Naive thymus-derived CD8-positive, alpha-beta T cell (primary cell): ENCODE measurements at regions not wholly inside any gene's neighbourhood (a gene's known extent, or its start where the extent isn't known, plus 50 kb on each side); places are given as distances from the start of the nearest gene placed in this dataset.
A peak's percentile ranks its signal among the peaks of the same experiment; 100 is the strongest.

Experiments used
- ATAC-seq, 2 donors: fragments of 150-1000 bp; cut with Tn5 transposase in 1 of 2; sonication (Bioruptor Pico), chemical (Tn5 transposase) in 1 of 2; 1 replicate in 1 of 2; 2 replicates in 1 of 2; pipeline ENCODE4 v1.10.0; 2021; ENCODE audit warnings: mild to moderate bottlenecking in 2 of 2, moderate library complexity in 2 of 2
- POLR2A ChIA-PET: fragments of 350-600 bp; sonication (Branson Sonifier 250); formaldehyde crosslinking; loops from one replicate; lab custom pipeline; 2021; ENCODE audit warnings: antibody characterized with exemption; lab: Charles Lee
- DNase-seq, 10 donors: peaks; one replicate each; pipeline versions ENCODE4 v3.0.0 to v3.0.0-alpha.2; 2020 to 2022
- H3K27ac Mint-ChIP-seq, 10 donors: one replicate each; pipeline ENCODE4 v1.8.0; 2020 to 2022; ENCODE audit warnings: mild to moderate bottlenecking in 10 of 10, mixed read lengths in 10 of 10, moderate library complexity in 4 of 10, inconsistent platforms in 1 of 10
- H3K27me3 Mint-ChIP-seq, 5 donors: one replicate each; pipeline ENCODE4 v1.8.0; 2021 to 2022; ENCODE audit warnings: mixed read lengths in 5 of 5
- H3K36me3 Mint-ChIP-seq, 3 donors: one replicate each; pipeline ENCODE4 v1.8.0; 2020 to 2022; ENCODE audit warnings: mixed read lengths in 3 of 3, mild to moderate bottlenecking in 2 of 3, inconsistent platforms in 1 of 3
- H3K4me1 Mint-ChIP-seq, 4 donors: one replicate each; pipeline ENCODE4 v1.8.0; 2021 to 2022; ENCODE audit warnings: mixed read lengths in 4 of 4
- H3K4me3 Mint-ChIP-seq, 10 donors: one replicate each; pipeline ENCODE4 v1.8.0; 2020 to 2022; ENCODE audit warnings: mild to moderate bottlenecking in 10 of 10, mixed read lengths in 10 of 10, moderate library complexity in 6 of 10, inconsistent platforms in 1 of 10
- H3K9me3 Mint-ChIP-seq, 9 donors: one replicate each; pipeline ENCODE4 v1.8.0; 2020 to 2022; ENCODE audit warnings: mixed read lengths in 9 of 9, mild to moderate bottlenecking in 3 of 9, inconsistent platforms in 1 of 9, moderate library complexity in 1 of 9

DNA sequence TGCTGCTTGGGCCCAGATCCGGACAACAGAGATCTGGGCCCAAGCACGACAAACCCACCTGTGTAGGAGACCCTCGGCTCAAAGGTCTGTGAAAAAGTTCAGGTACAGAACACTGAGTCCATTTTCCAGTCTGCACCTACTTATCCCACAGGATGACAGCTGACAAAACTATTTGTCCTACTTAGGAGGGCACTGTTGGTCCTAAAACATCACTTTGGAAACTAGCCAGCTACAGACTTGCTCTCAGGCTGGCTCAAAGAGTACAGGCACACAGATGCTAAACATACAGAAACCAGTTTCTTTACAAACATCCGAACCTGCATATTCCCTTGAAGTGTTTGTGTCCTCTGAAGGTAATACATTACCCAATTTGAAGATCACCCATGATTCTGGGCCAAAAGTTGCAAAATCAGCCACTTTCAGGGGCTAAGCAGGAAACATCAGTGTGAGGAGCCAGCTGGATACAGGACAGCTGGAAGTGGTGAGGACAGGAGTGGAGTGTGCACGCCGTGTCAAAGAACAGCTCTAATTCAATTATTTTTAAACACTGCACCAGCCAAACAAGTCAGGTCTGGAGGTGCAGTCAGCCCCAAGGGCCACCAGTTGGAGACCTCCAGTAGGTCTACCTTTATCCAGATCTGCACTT lies 88.5 kb downstream of the NOC3L start:
- Mint-ChIP-seq H3K27me3 (peaks cover 0 to 19% (median 5%) of the 10 kb centered on the region in 5 donors), H3K4me1 (no peaks in the 10 kb centered on the region), H3K9me3 (peaks cover 8 to 30% (median 22%) of the 10 kb centered on the region in 9 donors), H3K4me3 (no peak overlapping the region), H3K36me3 (peaks cover 0 to 23% (median 0%) of the 10 kb centered on the region in 3 donors), H3K27ac (peak overlapping the region in 1 of 10 donors; percentile 63)
- POLR2A ChIA-PET: no interaction called here
- no peak for DNase-seq
- no peak for ATAC-seq

- H3K9me3 Mint-ChIP-seq: peaks cover 6 to 27% (median 18%) of the 10 kb centered on the region in 9 donors
- DNase-seq (no peak), ATAC-seq (no peak)
- H3K4me1 Mint-ChIP-seq: peaks cover 1 to 10% (median 3%) of the 10 kb centered on the region in 4 donors
- no peak overlapping the region for H3K4me3 Mint-ChIP-seq
- POLR2A ChIA-PET: no interaction called here
- peaks cover 0 to 19% (median 0%) of the 10 kb centered on the region in 3 donors for H3K36me3 Mint-ChIP-seq
- no peak overlapping the region for H3K27ac Mint-ChIP-seq
- H3K27me3 Mint-ChIP-seq: peaks cover 1 to 34% (median 6%) of the 10 kb centered on the region in 5 donors
Measured at GRCh38 chr10:94276140-94276539, 86.6 kb downstream of the NOC3L start.

DNA sequence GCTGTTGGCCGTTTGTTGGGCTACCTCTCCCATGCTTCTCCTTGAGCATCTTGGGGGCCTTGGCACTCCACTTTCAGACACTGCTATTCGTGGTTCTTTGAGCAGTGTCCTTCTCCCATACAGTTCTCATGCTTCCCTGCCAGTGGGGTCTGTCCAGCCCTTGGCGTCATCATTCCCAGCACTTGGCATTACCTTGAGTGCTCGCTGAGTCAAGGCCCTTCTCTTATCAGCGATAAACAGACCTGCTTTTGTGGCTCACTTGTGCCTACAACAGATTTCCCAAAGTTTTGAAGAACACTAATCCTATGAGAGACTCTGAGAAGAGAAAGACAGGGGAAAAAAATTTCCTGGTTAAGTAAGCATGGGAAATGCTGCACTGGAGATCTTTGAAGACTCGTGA lies 85.3 kb downstream of the NOC3L start:
- Mint-ChIP-seq H3K4me3 (no peak overlapping the region), H3K9me3 (peaks cover 3 to 14% (median 8%) of the 10 kb centered on the region in 9 donors), H3K36me3 (peaks cover 0 to 9% (median 0%) of the 10 kb centered on the region in 3 donors), H3K4me1 (peaks cover 1 to 10% (median 3%) of the 10 kb centered on the region in 4 donors), H3K27me3 (peaks cover 1 to 34% (median 6%) of the 10 kb centered on the region in 5 donors), H3K27ac (no peak overlapping the region)
- ATAC-seq: no peak
- POLR2A ChIA-PET: no interaction called here
- DNase-seq: no peak

DNA sequence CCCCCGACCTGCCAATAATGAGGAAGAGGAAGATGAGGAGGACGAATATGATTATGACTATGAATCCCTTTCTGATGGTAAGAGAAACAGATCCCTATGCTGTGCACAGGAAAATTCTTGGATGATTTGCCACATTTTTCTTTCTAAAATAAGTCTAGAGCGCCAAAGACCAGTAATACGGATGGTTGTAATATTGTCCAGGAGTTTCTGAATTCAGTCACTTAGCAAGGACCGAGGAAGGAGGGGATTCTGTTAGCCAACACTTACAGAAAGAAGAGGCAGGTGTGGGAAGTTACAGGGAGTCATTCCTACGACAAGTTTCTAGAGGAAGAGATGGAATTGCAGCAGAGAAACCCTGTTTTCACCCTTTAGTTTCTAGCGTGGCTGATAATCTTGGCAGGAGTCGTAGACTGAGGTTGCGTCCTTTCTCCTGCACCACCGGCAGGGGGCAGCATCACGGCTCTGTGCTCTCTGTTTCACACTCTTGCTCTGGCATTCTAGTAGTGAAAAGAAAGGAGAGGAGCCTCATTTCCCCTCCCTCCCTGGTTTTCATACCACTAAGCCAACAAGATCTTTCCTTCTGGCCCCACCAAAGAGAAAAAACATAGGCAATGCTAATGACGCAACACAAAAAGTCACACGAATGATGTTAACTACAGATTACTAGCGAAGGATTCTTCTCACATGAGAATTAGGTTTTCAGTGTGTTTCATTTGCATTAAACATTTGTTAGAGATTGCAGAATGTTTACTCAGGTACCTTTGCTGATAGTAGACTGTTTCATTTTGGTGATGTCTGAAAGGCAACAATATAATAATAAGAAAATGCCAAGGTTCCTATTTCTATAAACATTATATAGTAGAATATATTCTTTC lies 82.7 kb downstream of the NOC3L start:
- Mint-ChIP-seq H3K27ac (no peak overlapping the region), H3K27me3 (peaks cover 3 to 56% (median 11%) of the 10 kb centered on the region in 5 donors), H3K36me3 (no peaks in the 10 kb centered on the region), H3K4me1 (peaks cover 1 to 10% (median 3%) of the 10 kb centered on the region in 4 donors), H3K9me3 (no peaks in the 10 kb centered on the region), H3K4me3 (peak overlapping the region in 2 of 10 donors; percentile 5 to 36)
- POLR2A ChIA-PET: no interaction called here
- ATAC-seq (peak in 1 of 2 donors; percentile 57), DNase-seq (peak in 9 of 10 donors; percentile 5 to 59 (median 39))

- H3K4me3 Mint-ChIP-seq: no peak overlapping the region
- no peak overlapping the region for H3K27ac Mint-ChIP-seq
- no peak for ATAC-seq
- DNase-seq: no peak
- peaks cover 1 to 10% (median 3%) of the 10 kb centered on the region in 4 donors for H3K4me1 Mint-ChIP-seq
- H3K27me3 Mint-ChIP-seq: peaks cover 3 to 62% (median 16%) of the 10 kb centered on the region in 5 donors
- H3K36me3 Mint-ChIP-seq: no peaks in the 10 kb centered on the region
- POLR2A ChIA-PET: no interaction called here
- no peaks in the 10 kb centered on the region for H3K9me3 Mint-ChIP-seq
Measured at GRCh38 chr10:94281654-94282053, 81.1 kb downstream of the NOC3L start.

DNA sequence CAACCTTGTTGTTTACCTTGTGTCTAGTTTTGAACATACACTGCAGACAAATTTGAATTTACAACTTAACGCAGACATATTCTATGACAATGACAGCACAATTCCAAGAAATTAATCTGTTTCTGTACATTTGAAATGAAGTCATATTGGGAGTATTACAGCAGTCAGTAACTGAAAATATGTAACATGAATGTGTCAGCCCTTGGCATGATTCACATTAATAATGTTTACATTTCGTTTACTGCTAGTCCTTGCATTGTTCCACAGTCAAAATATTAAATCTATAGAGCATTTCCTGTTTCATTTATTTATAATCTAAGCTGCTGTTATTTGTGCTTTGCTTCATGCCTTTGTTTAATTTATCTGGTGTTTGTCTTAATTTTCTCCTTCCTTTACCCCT lies 80.4 kb downstream of the NOC3L start:
- no peaks in the 10 kb centered on the region for H3K9me3 Mint-ChIP-seq
- H3K27ac Mint-ChIP-seq: no peak overlapping the region
- POLR2A ChIA-PET: no interaction called here
- no peaks in the 10 kb centered on the region for H3K36me3 Mint-ChIP-seq
- peaks cover 3 to 56% (median 18%) of the 10 kb centered on the region in 5 donors for H3K27me3 Mint-ChIP-seq
- H3K4me1 Mint-ChIP-seq: peaks cover 1 to 10% (median 3%) of the 10 kb centered on the region in 4 donors
- no peak for DNase-seq
- no peak overlapping the region for H3K4me3 Mint-ChIP-seq
- ATAC-seq: no peak
